ENCODE measurements at regions not wholly inside any gene's neighbourhood (a gene's known extent, or its start where the extent isn't known, plus 50 kb on each side); places are given as distances from the start of the nearest gene placed in this dataset.

DNA sequence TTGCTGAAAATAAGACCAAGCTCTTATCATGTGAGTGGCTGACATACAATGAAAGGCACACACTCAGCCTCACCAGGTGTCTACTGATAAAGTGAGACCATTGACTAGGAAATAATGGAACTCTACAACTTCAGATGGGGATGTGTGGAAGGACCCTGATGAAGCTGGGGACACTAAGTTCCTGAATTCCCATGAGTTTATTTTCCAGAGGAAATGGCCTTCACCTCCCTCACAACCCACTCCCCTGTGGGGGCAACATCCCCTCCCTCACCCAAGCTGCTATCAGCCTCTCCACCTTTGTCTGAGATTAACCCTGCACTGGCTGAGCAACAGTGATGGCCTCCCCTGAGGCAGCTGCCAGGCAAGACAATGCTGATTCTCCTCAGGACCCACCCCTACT lies 55.2 kb upstream of the SMARCAD1 start:
- TF ChIP-seq, protein P1, sequence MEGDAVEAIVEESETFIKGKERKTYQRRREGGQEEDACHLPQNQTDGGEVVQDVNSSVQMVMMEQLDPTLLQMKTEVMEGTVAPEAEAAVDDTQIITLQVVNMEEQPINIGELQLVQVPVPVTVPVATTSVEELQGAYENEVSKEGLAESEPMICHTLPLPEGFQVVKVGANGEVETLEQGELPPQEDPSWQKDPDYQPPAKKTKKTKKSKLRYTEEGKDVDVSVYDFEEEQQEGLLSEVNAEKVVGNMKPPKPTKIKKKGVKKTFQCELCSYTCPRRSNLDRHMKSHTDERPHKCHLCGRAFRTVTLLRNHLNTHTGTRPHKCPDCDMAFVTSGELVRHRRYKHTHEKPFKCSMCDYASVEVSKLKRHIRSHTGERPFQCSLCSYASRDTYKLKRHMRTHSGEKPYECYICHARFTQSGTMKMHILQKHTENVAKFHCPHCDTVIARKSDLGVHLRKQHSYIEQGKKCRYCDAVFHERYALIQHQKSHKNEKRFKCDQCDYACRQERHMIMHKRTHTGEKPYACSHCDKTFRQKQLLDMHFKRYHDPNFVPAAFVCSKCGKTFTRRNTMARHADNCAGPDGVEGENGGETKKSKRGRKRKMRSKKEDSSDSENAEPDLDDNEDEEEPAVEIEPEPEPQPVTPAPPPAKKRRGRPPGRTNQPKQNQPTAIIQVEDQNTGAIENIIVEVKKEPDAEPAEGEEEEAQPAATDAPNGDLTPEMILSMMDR (IDR thresholded peaks at IDR 0.05), result no peak
- no peak for TF ChIP-seq POLR2A (IDR thresholded peaks at IDR 0.05)
- no peak for TF ChIP-seq POLR2AphosphoS5 (IDR thresholded peaks at IDR 0.05)

Data from transverse colon (tissue), 4 donors.